ENCODE measurements at regions not wholly inside any gene's neighbourhood (a gene's known extent, or its start where the extent isn't known, plus 50 kb on each side); places are given as distances from the start of the nearest gene placed in this dataset.

- Histone ChIP-seq H3K4me3 (ENCODE audit: extremely low read depth in 1 of 4, insufficient read depth in 2 of 4, low read depth in 3 of 4, low read length in 4 of 4) (no peak overlapping the region), H4K91ac (replicated peaks; ENCODE audit: insufficient read length, low read length) (no peak overlapping the region), H3K9me3 (ENCODE audit: insufficient read depth in 2 of 2, low read depth in 1 of 2, low read length in 1 of 2) (no peaks in the 10 kb centered on the region), H3K9ac (replicated peaks in 1 of 4; ENCODE audit: extremely low read depth in 1 of 4, low read depth in 3 of 4, low read length in 3 of 4) (no peak overlapping the region), H2AK5ac (ENCODE audit: low read depth, low read length) (no peak overlapping the region), H3K18ac (ENCODE audit: extremely low read depth, low read length) (no peak overlapping the region), H3K4me2 (ENCODE audit: insufficient read depth in 1 of 2, low read depth in 2 of 2, low read length in 2 of 2) (no peak overlapping the region), H4K5ac (ENCODE audit: insufficient read length, low read depth, low read length) (no peak overlapping the region), H2BK120ac (replicated peaks; ENCODE audit: low read depth, low read length) (no peak overlapping the region), H4K8ac (ENCODE audit: extremely low read depth, insufficient read depth, low read length) (no peak overlapping the region), H3K4ac (replicated peaks; ENCODE audit: insufficient read length, low read depth, low read length) (no peak overlapping the region), H4K20me1 (replicated peaks in 1 of 2; ENCODE audit: control insufficient read depth in 1 of 2, insufficient read depth in 2 of 2, low read length in 2 of 2) (no peaks in the 10 kb centered on the region), H3K14ac (ENCODE audit: insufficient read length) (no peak overlapping the region), H3K27me3 (replicated peaks in 1 of 4; ENCODE audit: control insufficient read depth in 3 of 4, extremely low read depth in 1 of 4, insufficient read depth in 3 of 4, low read length in 3 of 4) (no peaks in the 10 kb centered on the region), H2BK15ac (ENCODE audit: low read length) (no peak overlapping the region), H3K79me1 (ENCODE audit: low read depth, low read length) (no peaks in the 10 kb centered on the region), H2BK12ac (ENCODE audit: low read depth, low read length) (no peak overlapping the region), H3K27ac (ENCODE audit: low read depth, low read length) (no peak overlapping the region), H3K4me1 (replicated peaks in 1 of 4; ENCODE audit: control insufficient read depth in 3 of 4, insufficient read depth in 4 of 4, low read length in 3 of 4) (peaks cover 0 to 4% (median 0%) of the 10 kb centered on the region in 4 experiments; a peak in 1 of 7 replicates), H2AFZ (ENCODE audit: low read length) (no peak overlapping the region), H2BK5ac (ENCODE audit: low read depth, low read length) (no peak overlapping the region), H3K23ac (ENCODE audit: insufficient read length) (no peak overlapping the region), H3K36me3 (ENCODE audit: control insufficient read depth in 2 of 4, insufficient read depth in 4 of 4, low read length in 3 of 4) (no peaks in the 10 kb centered on the region), H3K23me2 (ENCODE audit: low read depth, low read length) (no peaks in the 10 kb centered on the region; the same call in 1 of the 2 replicates), H3K79me2 (ENCODE audit: control insufficient read depth in 1 of 2, insufficient read depth in 2 of 2, low read length in 2 of 2) (no peaks in the 10 kb centered on the region), H2BK20ac (ENCODE audit: low read length) (no peak overlapping the region), H3K56ac (replicated peaks; ENCODE audit: insufficient read length, low read depth, low read length) (no peak overlapping the region)
- DNase-seq (ENCODE audit: low read depth in 1 of 2, low spot score in 2 of 2) (no peak), FAIRE-seq (no peak)
- POLR2A ChIA-PET (ENCODE audit: partially characterized antibody) = no interaction called here
- 79% methylated on average over 1 of the region's 1 CpG; no CpG with 5 or more reads in 1 of the 2 experiments for WGBS, 2 experiments (ENCODE audit: extremely low coverage in 1 of 2, insufficient coverage in 1 of 2, insufficient read length in 1 of 2, insufficient replicate concordance in 2 of 2, low coverage in 1 of 2, low lambda C conversion rate in 2 of 2, missing lambda C conversion rate in 1 of 2)
- no peak for TF ChIP-seq RNF2 (IDR thresholded peaks at IDR 0.05; ENCODE audit: borderline replicate concordance, low read depth, low read length, missing control alignments, poor library complexity, severe bottlenecking)
- TF ChIP-seq KDM1A (IDR thresholded peaks at IDR 0.05; ENCODE audit: borderline replicate concordance, low read length) = no peak
- no peak for TF ChIP-seq SAP30 (IDR thresholded peaks at IDR 0.05; ENCODE audit: insufficient read depth, insufficient replicate concordance, low read length)
- no peak for TF ChIP-seq CEBPB (IDR thresholded peaks at IDR 0.05; ENCODE audit: low read depth, low read length)
- no peak for TF ChIP-seq SIN3A (conservative IDR thresholded peaks at IDR 0.05 in 1 of 2, IDR thresholded peaks at IDR 0.05 in 1 of 2; ENCODE audit: low read depth in 1 of 2, low read length in 2 of 2)
- no peak for TF ChIP-seq EP300 (IDR thresholded peaks at IDR 0.05; ENCODE audit: borderline replicate concordance in 1 of 2, low read depth in 2 of 2, low read length in 2 of 2)
- no peak for TF ChIP-seq ATF3 (IDR thresholded peaks at IDR 0.05; ENCODE audit: insufficient read depth, low read depth, low read length)
- TF ChIP-seq KDM5A (IDR thresholded peaks at IDR 0.05; ENCODE audit: low read length) = no peak
- TF ChIP-seq SIRT6 (IDR thresholded peaks at IDR 0.05; ENCODE audit: low read length) = no peak
- TF ChIP-seq RBBP5 (IDR thresholded peaks at IDR 0.05; ENCODE audit: borderline replicate concordance, low read depth, low read length) = no peak
- no peak for TF ChIP-seq POU5F1 (IDR thresholded peaks at IDR 0.05; ENCODE audit: low read depth, low read length)
- TF ChIP-seq GABPA (IDR thresholded peaks at IDR 0.05; ENCODE audit: borderline replicate concordance, insufficient read depth, low read length) = no peak
- CTCF ChIA-PET (ENCODE audit: partially characterized antibody) = interaction anchor here (0.5 to 1.0 kb wide), 3 partner anchors 28 to 138 kb away, joined by 3 to 5 read pairs (median 3); no protein-coding TSS in a partner anchor
Observed at GRCh38 chr3:181564222-181564621, 147.5 kb upstream of the SOX2 start.
